H1 (cell line): ENCODE measurements at regions not wholly inside any gene's neighbourhood (a gene's known extent, or its start where the extent isn't known, plus 50 kb on each side); places are given as distances from the start of the nearest gene placed in this dataset.

ENCODE experiments used
- NANOG ChIP-seq: IDR thresholded peaks from 2 replicates; pipeline ENCODE4 v1.6.1; 2011; ENCODE audit warnings: low read length, low read depth, mild to moderate bottlenecking, inconsistent platforms; ENCODE audit not compliant: insufficient read depth, poor library complexity, severe bottlenecking

- TF ChIP-seq NANOG, result peak; percentile 78
Measured at GRCh38 chr2:18777250-18777812, 188.0 kb upstream of the NT5C1B start (continued).
